HepG2 (cell line): ENCODE measurements at regions not wholly inside any gene's neighbourhood (a gene's known extent, or its start where the extent isn't known, plus 50 kb on each side); places are given as distances from the start of the nearest gene placed in this dataset.

Experiments
- ATAC-seq: fragments of 200-7000 bp; cut with Tn5 transposase; 3 replicates; pipeline ENCODE4 v1.9.1; 2020; ENCODE audit warnings: mild to moderate bottlenecking, moderate library complexity
- BruUV-seq: library from RNA; stranded (reverse); fragments of 400-500 nt; replicated peaks from 2 replicates; lab custom pipeline; 2021; lab: Mats Ljungman, UMichigan
- CTCF ChIA-PET: fragments of 300-600 bp; formaldehyde crosslinking; extraction: SDS; loops from one replicate; lab custom pipeline; 2021; ENCODE audit warnings: low total read pairs, inconsistent platforms, low intra/inter-chr PET ratio; lab: Yijun Ruan, JAX
- POLR2A ChIA-PET: fragments of 350-600 bp; sonication (Branson Sonifier 250); formaldehyde crosslinking; loops from one replicate; lab custom pipeline; 2020; ENCODE audit warnings: antibody characterized with exemption, inconsistent platforms; lab: Yijun Ruan, JAX
- DNase-seq: peaks from one replicate; pipeline ENCODE4 v3.0.0-alpha.2; 2015; ENCODE audit warnings: low spot score
- FAIRE-seq: peaks from 3 replicates; lab custom pipeline; 2011; peaks lifted over from hg19 to GRCh38; lab: Jason Lieb, UNC
- H2AFZ ChIP-seq: one replicate; pipeline ENCODE4 v1.6.1; 2011; ENCODE audit warnings: low read length, inconsistent platforms
- H3K27ac ChIP-seq: fragments of 300-600 bp; 3 replicates; pipeline ENCODE4 v1.8.0; 2011; ENCODE audit warnings: mixed run types, mild to moderate bottlenecking, mixed read lengths, low read length, inconsistent platforms; ENCODE audit not compliant: insufficient read depth; ENCODE audit errors: extremely low read length
- H3K27me3 ChIP-seq, 2 experiments: fragments of 200-600 bp in 1 of 2; 2 replicates in 1 of 2; 3 replicates in 1 of 2; pipeline versions ENCODE4 v1.6.0 to v1.8.0; 2011; ENCODE audit warnings: low read length in 2 of 2, mild to moderate bottlenecking in 2 of 2, moderate library complexity in 2 of 2, inconsistent platforms in 1 of 2; ENCODE audit not compliant: insufficient read depth in 2 of 2, control insufficient read depth in 1 of 2
- H3K36me3 ChIP-seq, 2 experiments: fragments of 200-600 bp in 1 of 2; replicated peaks in 1 of 2; 2 replicates in 1 of 2; 3 replicates in 1 of 2; pipeline versions ENCODE4 v1.5.1 to v1.8.0; 2011; ENCODE audit warnings: low read length in 2 of 2, inconsistent platforms in 1 of 2; ENCODE audit not compliant: insufficient read depth in 2 of 2, control insufficient read depth in 1 of 2
- H3K4me1 ChIP-seq: 2 replicates; pipeline ENCODE4 v1.5.1; 2012; ENCODE audit warnings: low read length, inconsistent platforms; ENCODE audit not compliant: insufficient read depth
- H3K4me2 ChIP-seq: 2 replicates; pipeline ENCODE4 v1.6.0; 2011; ENCODE audit warnings: low read depth, low read length, inconsistent platforms
- H3K4me3 ChIP-seq, 3 experiments: fragments of 200-600 bp in 1 of 3; sonication (generic), shearing (Covaris generic) in 1 of 3; replicated peaks in 1 of 3; 2 replicates each; pipeline ENCODE4 v1.5.1; 2011 to 2016; ENCODE audit warnings: low read length in 3 of 3, inconsistent platforms in 2 of 3, low read depth in 2 of 3, mild to moderate bottlenecking in 2 of 3, control low read depth in 1 of 3, mixed read lengths in 1 of 3; ENCODE audit not compliant: insufficient read depth in 1 of 3
- H3K79me2 ChIP-seq: one replicate; pipeline ENCODE4 v1.6.1; 2011; ENCODE audit warnings: low read length, inconsistent platforms; ENCODE audit not compliant: insufficient read depth
- H3K9ac ChIP-seq: 2 replicates; pipeline ENCODE4 v1.6.0; 2011; ENCODE audit warnings: mild to moderate bottlenecking, low read depth, low read length, inconsistent platforms; ENCODE audit not compliant: insufficient read depth
- H3K9me3 ChIP-seq: 2 replicates; pipeline ENCODE4 v1.5.1; 2012; ENCODE audit warnings: mild to moderate bottlenecking, low read length
- H4K20me1 ChIP-seq: 2 replicates; pipeline ENCODE4 v1.6.0; 2011; ENCODE audit warnings: inconsistent platforms, mild to moderate bottlenecking, low read length, moderate library complexity; ENCODE audit not compliant: insufficient read depth
- HNRNPUL1 ChIP-seq: fragments of 200-400 bp; formaldehyde crosslinking; IDR thresholded peaks from 2 replicates; pipeline ENCODE4 v1.6.1; 2017; ENCODE audit warnings: low read depth, mild to moderate bottlenecking, low read length, moderate library complexity
- KDM2A ChIP-seq: sonication (generic); formaldehyde crosslinking; IDR thresholded peaks from 2 replicates; pipeline ENCODE4 v1.4.0; 2020; ENCODE audit warnings: low read depth, missing genetic modification reagents, borderline replicate concordance
- MEIS1 ChIP-seq: sonication (generic); formaldehyde crosslinking; IDR thresholded peaks from 2 replicates; pipeline ENCODE4 v1.9.0; 2021; ENCODE audit warnings: mild to moderate bottlenecking, missing genetic modification reagents, moderate library complexity, borderline replicate concordance
- ONECUT2 ChIP-seq: sonication (generic); formaldehyde crosslinking; IDR thresholded peaks from 2 replicates; pipeline ENCODE4 v1.4.0; 2020; ENCODE audit warnings: missing genetic modification reagents
- USF2 ChIP-seq, 2 experiments: sonication (generic) in 1 of 2; formaldehyde crosslinking in 1 of 2; IDR thresholded peaks; 2 replicates each; pipeline versions ENCODE4 v1.5.1 to v1.6.1; 2011 to 2020; ENCODE audit warnings: borderline replicate concordance in 1 of 2, low read depth in 1 of 2, low read length in 1 of 2, mild to moderate bottlenecking in 1 of 2, missing genetic modification reagents in 1 of 2, moderate library complexity in 1 of 2
- ZNF3 ChIP-seq: IDR thresholded peaks from 2 replicates; pipeline ENCODE4 v1.7.0; 2017; ENCODE audit warnings: inconsistent platforms
- ZNF556 ChIP-seq: sonication (generic); formaldehyde crosslinking; IDR thresholded peaks from 2 replicates; pipeline ENCODE4 v1.4.0; 2020; ENCODE audit warnings: mild to moderate bottlenecking, missing genetic modification reagents, borderline replicate concordance
- ZNF564 ChIP-seq: sonication (generic); formaldehyde crosslinking; IDR thresholded peaks from 2 replicates; pipeline ENCODE4 v1.8.1; 2023; ENCODE audit warnings: mild to moderate bottlenecking, missing genetic modification reagents
- WGBS: methylation state at CpG from one replicate; pipeline ENCODE4 v1.1.6; 2017; ENCODE audit warnings: low lambda C conversion rate; 5-methylcytosine and 5-hydroxymethylcytosine counted together
- in situ Hi-C: cut with HindIII; loops from 2 replicates; pipeline ENCODE4 v1.10.0; 2017; ENCODE audit warnings: low pct_unique_long_range_greater_than_20kb; ENCODE audit not compliant: extremely low pct_ligation_motif_present
- intact Hi-C: fragments of 100-400 bp; cut with micrococcal nuclease; formaldehyde crosslinking; loops from one replicate; pipeline ENCODE4 v1.10.0; 2022; ENCODE audit not compliant: unreplicated experiment
- TF ChIP-seq, protein P1 (sequence below): sonication (generic); formaldehyde crosslinking; conservative IDR thresholded peaks from 2 replicates; pipeline ENCODE4 v1.4.0; 2020; ENCODE audit warnings: mild to moderate bottlenecking, missing genetic modification reagents, moderate library complexity
- TF ChIP-seq, protein P2 (sequence below): sonication (generic); formaldehyde crosslinking; IDR thresholded peaks from 2 replicates; pipeline ENCODE4 v1.8.1; 2023; ENCODE audit warnings: missing genetic modification reagents, inconsistent platforms, borderline replicate concordance

DNA sequence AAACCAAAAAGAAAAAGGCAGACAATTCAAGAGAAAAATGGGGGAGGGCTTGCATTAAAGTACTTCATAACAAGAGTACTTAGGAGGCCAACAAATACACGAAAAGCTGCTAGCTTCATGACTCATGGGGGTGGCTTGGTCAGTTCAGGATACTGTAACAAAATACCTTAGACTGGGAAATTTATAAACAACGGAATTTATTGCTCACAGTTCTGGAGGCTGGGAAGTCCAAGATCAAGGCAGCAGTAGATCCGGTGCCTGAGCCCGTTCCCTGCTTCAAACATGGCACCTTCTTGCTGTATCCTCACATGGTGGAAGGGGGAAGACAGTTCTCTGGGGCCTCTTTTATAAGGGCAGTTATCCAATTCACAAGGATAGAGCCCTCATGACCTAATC lies 111.4 kb downstream of the C9orf50 start:
- Histone ChIP-seq H3K27me3 (no peaks in the 10 kb centered on the region), H3K79me2 (no peaks in the 10 kb centered on the region), H3K4me3 (no peak overlapping the region), H3K4me1 (peaks cover 33% of the 10 kb centered on the region), H3K36me3 (no peaks in the 10 kb centered on the region), H2AFZ (no peak overlapping the region), H3K9me3 (peaks cover 15% of the 10 kb centered on the region), H3K27ac (no peak overlapping the region), H3K4me2 (no peak overlapping the region), H3K9ac (no peak overlapping the region), H4K20me1 (no peaks in the 10 kb centered on the region)
- DNase-seq (no peak), ATAC-seq (no peak), FAIRE-seq (no peak)
- in situ Hi-C loops = no loop called here
- intact Hi-C loops = no loop called here
- no TSS peak for BruUV-seq
- CTCF ChIA-PET = no interaction called here
- WGBS = 66% methylated on average over 3 of the region's 4 CpGs
- POLR2A ChIA-PET = interaction anchor here (5.1 kb wide), 1 partner anchor 13 kb away, joined by 33 read pairs; no protein-coding TSS in a partner anchor
- TF ChIP-seq ZNF564 (CRISPR knock-in tag) (peak; percentile 93; the same call in 1 of the 2 replicates), HNRNPUL1 (no peak)

DNA sequence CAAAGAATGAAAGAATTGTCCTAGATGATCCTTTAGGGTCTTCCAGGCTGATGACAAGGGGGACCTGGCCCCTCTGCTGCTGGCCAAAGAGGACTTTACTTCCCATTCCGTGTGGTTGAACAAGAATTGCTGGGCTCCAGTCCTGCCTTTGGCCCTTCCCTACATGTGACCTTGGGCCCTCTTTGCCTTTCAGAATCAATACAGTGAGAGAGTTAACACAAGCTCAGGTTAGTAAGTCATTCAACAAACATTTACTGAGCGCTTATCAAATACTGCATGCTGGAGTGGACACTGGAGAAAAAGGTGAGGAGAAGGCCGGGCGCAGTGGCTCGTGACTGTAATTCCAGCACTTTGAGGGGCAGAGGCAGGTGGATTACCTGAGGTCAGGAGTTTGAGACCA lies 113.1 kb downstream of the C9orf50 start:
- Histone ChIP-seq H3K36me3 (no peaks in the 10 kb centered on the region), H3K4me2 (no peak overlapping the region), H3K4me3 (no peak overlapping the region), H4K20me1 (no peaks in the 10 kb centered on the region), H3K9me3 (no peaks in the 10 kb centered on the region), H3K4me1 (peaks cover 33% of the 10 kb centered on the region), H2AFZ (no peak overlapping the region), H3K79me2 (no peaks in the 10 kb centered on the region), H3K27ac (no peak overlapping the region), H3K27me3 (no peaks in the 10 kb centered on the region), H3K9ac (no peak overlapping the region)
- WGBS = 52% methylated on average over 5 of the region's 5 CpGs
- ChIA-PET CTCF (no interaction called here), POLR2A (interaction anchor here (1.0 to 5.1 kb wide), 4 partner anchors 11 to 90 kb away, joined by 3 to 33 read pairs (median 4); no protein-coding TSS in a partner anchor)
- ATAC-seq (no peak; the same call in 2 of the 3 replicates), FAIRE-seq (no peak), DNase-seq (no peak)
- in situ Hi-C loops = no loop called here
- intact Hi-C loops = no loop called here
- no TSS peak for BruUV-seq
- TF ChIP-seq MEIS1 (no peak), ZNF556 (CRISPR knock-in tag) (0 out of 2 replicates have a peak, but pooled peaks have one; percentile 41), ONECUT2 (0 out of 2 replicates have a peak, but pooled peaks have one; percentile 39), KDM2A (CRISPR knock-in tag) (0 out of 2 replicates have a peak, but pooled peaks have one; percentile 23), USF2 (IDR thresholded peaks at IDR 0.05; ENCODE audit: low read depth, low read length) (0 out of 2 replicates have a peak, but pooled peaks have one; percentile 33), USF2 (CRISPR knock-in tag; IDR thresholded peaks at IDR 0.05; ENCODE audit: borderline replicate concordance) (no peak), ZNF3 (CRISPR knock-in tag) (peak; percentile 99)
- TF ChIP-seq, protein P1, sequence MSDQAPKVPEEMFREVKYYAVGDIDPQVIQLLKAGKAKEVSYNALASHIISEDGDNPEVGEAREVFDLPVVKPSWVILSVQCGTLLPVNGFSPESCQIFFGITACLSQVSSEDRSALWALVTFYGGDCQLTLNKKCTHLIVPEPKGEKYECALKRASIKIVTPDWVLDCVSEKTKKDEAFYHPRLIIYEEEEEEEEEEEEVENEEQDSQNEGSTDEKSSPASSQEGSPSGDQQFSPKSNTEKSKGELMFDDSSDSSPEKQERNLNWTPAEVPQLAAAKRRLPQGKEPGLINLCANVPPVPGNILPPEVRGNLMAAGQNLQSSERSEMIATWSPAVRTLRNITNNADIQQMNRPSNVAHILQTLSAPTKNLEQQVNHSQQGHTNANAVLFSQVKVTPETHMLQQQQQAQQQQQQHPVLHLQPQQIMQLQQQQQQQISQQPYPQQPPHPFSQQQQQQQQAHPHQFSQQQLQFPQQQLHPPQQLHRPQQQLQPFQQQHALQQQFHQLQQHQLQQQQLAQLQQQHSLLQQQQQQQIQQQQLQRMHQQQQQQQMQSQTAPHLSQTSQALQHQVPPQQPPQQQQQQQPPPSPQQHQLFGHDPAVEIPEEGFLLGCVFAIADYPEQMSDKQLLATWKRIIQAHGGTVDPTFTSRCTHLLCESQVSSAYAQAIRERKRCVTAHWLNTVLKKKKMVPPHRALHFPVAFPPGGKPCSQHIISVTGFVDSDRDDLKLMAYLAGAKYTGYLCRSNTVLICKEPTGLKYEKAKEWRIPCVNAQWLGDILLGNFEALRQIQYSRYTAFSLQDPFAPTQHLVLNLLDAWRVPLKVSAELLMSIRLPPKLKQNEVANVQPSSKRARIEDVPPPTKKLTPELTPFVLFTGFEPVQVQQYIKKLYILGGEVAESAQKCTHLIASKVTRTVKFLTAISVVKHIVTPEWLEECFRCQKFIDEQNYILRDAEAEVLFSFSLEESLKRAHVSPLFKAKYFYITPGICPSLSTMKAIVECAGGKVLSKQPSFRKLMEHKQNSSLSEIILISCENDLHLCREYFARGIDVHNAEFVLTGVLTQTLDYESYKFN = 0 out of 2 replicates have a peak, but pooled peaks have one; percentile 18
- TF ChIP-seq, protein P2, sequence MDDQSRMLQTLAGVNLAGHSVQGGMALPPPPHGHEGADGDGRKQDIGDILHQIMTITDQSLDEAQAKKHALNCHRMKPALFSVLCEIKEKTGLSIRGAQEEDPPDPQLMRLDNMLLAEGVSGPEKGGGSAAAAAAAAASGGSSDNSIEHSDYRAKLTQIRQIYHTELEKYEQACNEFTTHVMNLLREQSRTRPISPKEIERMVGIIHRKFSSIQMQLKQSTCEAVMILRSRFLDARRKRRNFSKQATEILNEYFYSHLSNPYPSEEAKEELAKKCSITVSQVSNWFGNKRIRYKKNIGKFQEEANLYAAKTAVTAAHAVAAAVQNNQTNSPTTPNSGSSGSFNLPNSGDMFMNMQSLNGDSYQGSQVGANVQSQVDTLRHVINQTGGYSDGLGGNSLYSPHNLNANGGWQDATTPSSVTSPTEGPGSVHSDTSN (CRISPR knock-in tag) = no peak
